NT2/D1 (cell line): ENCODE measurements at regions not wholly inside any gene's neighbourhood (a gene's known extent, or its start where the extent isn't known, plus 50 kb on each side); places are given as distances from the start of the nearest gene placed in this dataset.

Experiments
- YY1 ChIP-seq: IDR thresholded peaks from 2 replicates; pipeline ENCODE4 v1.6.1; 2011; ENCODE audit not compliant: insufficient read length, insufficient read depth
- ZNF274 ChIP-seq: IDR thresholded peaks from 2 replicates; pipeline ENCODE4 v1.6.1; 2011; ENCODE audit warnings: mild to moderate bottlenecking, low read depth, low read length

DNA sequence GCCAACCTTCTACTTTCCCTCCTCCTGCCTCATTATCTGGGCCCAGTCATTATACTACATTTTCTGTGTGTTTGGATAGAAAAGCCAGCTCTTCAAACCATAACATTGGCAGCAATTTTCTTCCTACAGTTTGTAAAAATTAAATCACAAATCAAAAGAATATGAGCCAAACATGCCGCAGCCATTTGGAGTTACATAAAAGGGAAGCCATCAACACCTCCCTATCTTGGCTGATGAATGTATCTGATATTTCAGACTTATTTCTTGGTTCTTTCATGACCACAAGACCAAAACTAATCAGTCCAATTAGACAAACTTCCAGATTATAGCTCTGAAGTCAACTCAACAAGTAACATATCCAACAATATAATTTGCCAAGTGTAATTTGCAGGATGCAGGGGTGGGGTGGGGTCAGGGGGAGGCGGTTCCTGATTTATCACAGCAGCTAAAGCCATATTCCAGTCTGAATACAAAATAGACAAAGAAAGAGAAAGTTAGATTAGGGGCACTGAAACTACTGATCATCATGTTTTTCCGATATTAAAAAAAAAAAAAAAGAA, 89.4 kb upstream of the CNTLN start:
- TF ChIP-seq ZNF274 (no peak), YY1 (no peak)
